ENCODE measurements at regions not wholly inside any gene's neighbourhood (a gene's known extent, or its start where the extent isn't known, plus 50 kb on each side); places are given as distances from the start of the nearest gene placed in this dataset.

- no peaks in the 10 kb centered on the region for H3K27me3 Mint-ChIP-seq
- ATAC-seq (no peak), DNase-seq (no peak)
Measured at GRCh38 chr5:30051976-30052375, 1141.5 kb upstream of the CDH6 start.

GRCh38 chr5:30050056-30050815 lies 1143.2 kb upstream of the CDH6 start:
- Mint-ChIP-seq H3K4me1 (no peaks in the 10 kb centered on the region), H3K9me3 (peaks cover 2 to 11% (median 5%) of the 10 kb centered on the region in 9 donors), H3K4me3 (no peak overlapping the region), H3K27me3 (no peaks in the 10 kb centered on the region), H3K36me3 (no peaks in the 10 kb centered on the region), H3K27ac (no peak overlapping the region)
- DNase-seq, result no peak
- ATAC-seq, result no peak
- POLR2A ChIA-PET, result no interaction called here

More at GRCh38 chr5:30051976-30052375, 1141.5 kb upstream of the CDH6 start:
- no peaks in the 10 kb centered on the region for H3K36me3 Mint-ChIP-seq
- no peak overlapping the region for H3K4me3 Mint-ChIP-seq
- POLR2A ChIA-PET, result no interaction called here
- H3K9me3 Mint-ChIP-seq, result peaks cover 2 to 13% (median 7%) of the 10 kb centered on the region in 9 donors
- H3K4me1 Mint-ChIP-seq, result no peaks in the 10 kb centered on the region
- no peak overlapping the region for H3K27ac Mint-ChIP-seq

GRCh38 chr5:30042677-30043076 lies 1150.8 kb upstream of the CDH6 start:
- Mint-ChIP-seq H3K27me3 (no peaks in the 10 kb centered on the region), H3K27ac (no peak overlapping the region), H3K9me3 (peaks cover 2 to 20% (median 5%) of the 10 kb centered on the region in 9 donors), H3K36me3 (no peaks in the 10 kb centered on the region), H3K4me3 (no peak overlapping the region), H3K4me1 (no peaks in the 10 kb centered on the region)
- ATAC-seq (no peak), DNase-seq (no peak)
- POLR2A ChIA-PET, result no interaction called here

GRCh38 chr5:30041831-30042385 lies 1151.6 kb upstream of the CDH6 start:
- H3K27ac Mint-ChIP-seq, result no peak overlapping the region
- no peaks in the 10 kb centered on the region for H3K4me1 Mint-ChIP-seq
- DNase-seq, result no peak
- ATAC-seq, result no peak
- H3K36me3 Mint-ChIP-seq, result no peaks in the 10 kb centered on the region
- H3K9me3 Mint-ChIP-seq, result peaks cover 0 to 16% (median 4%) of the 10 kb centered on the region in 9 donors
- no peaks in the 10 kb centered on the region for H3K27me3 Mint-ChIP-seq
- POLR2A ChIA-PET, result no interaction called here
- H3K4me3 Mint-ChIP-seq, result no peak overlapping the region

DNA sequence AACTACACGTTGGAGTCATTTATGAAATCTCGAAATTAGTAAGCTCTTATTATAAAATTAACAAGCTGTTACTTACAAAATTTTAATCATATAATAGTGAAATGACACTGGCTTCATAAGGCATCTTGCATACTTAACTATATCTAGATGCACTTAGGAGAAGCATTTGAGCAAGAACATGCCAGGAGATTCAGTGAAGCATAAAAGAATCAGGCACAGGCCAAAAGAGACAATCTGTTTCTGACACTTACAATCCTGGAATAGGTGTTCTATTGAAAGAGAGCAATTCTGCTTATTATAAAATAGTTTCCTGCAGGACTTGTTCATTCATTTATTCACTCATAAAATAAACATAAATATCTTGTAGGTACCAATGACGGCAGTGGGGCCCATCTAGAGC lies 1152.2 kb upstream of the CDH6 start:
- DNase-seq (no peak), ATAC-seq (no peak)
- H3K27me3 Mint-ChIP-seq, result no peaks in the 10 kb centered on the region
- no peaks in the 10 kb centered on the region for H3K36me3 Mint-ChIP-seq
- H3K27ac Mint-ChIP-seq, result no peak overlapping the region
- POLR2A ChIA-PET, result no interaction called here
- H3K4me1 Mint-ChIP-seq, result no peaks in the 10 kb centered on the region
- peaks cover 0 to 13% (median 5%) of the 10 kb centered on the region in 9 donors for H3K9me3 Mint-ChIP-seq
- no peak overlapping the region for H3K4me3 Mint-ChIP-seq

DNA sequence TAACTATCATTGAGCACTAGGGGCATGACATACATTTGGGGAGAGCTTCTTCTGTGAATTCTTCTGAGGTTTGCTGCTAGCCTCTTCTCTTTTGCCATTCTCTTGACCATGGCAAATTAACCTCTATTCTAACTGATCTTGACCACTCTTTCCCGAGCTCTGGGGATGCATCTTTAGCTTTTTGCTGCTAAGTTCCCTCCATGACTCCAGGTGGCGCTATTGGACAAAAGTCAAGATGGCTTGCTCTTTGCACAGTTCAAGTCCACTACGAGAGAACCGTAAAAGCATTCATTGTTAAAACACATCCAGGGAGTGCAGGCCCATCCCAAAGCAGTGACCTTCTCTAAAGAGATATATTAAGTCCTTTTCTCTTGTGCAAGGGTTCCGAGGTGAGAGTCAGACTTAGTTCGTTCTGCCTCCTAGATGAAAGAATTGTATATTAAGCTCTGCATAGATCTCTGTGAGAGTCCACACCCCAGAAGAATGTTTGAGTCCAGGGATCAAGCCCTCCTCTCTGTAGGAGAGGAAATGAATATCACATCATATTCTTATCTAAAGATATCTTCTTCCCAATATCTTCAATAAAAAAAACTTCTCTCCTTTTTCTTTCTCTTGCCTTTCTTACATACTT lies 1152.9 kb upstream of the CDH6 start:
- peaks cover 0 to 17% (median 6%) of the 10 kb centered on the region in 9 donors for H3K9me3 Mint-ChIP-seq

DNA sequence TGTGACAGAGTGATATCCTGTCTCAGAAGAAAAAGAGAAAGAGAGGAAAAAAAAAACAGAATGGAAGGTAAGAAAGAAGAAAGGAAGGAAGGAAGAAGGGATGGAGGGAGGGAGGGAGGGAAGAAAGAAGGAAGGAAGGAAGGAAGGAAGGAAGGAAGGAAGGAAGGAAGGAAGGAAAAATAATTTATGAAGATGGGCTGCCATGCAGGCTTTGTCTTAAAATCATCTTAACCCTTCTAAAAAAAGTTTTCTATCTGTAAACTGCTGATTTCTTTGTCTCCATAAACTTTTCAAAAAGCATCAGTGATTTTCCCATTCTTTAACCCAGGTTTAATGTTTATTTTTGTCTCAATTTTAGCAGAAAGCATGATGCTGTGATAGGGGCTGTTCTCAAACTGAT lies 1154.1 kb upstream of the CDH6 start:
- peaks cover 0 to 22% (median 6%) of the 10 kb centered on the region in 9 donors for H3K9me3 Mint-ChIP-seq
- DNase-seq, result no peak
- H3K27me3 Mint-ChIP-seq, result no peaks in the 10 kb centered on the region
- no peaks in the 10 kb centered on the region for H3K4me1 Mint-ChIP-seq
- no peak for ATAC-seq
- H3K36me3 Mint-ChIP-seq, result no peaks in the 10 kb centered on the region
- H3K4me3 Mint-ChIP-seq, result no peak overlapping the region
- POLR2A ChIA-PET, result no interaction called here
- no peak overlapping the region for H3K27ac Mint-ChIP-seq

More for the DNA sequence above, 1152.9 kb upstream of the CDH6 start:
- POLR2A ChIA-PET, result no interaction called here
- H3K4me1 Mint-ChIP-seq, result no peaks in the 10 kb centered on the region
- ATAC-seq, result no peak
- H3K27me3 Mint-ChIP-seq, result no peaks in the 10 kb centered on the region
- no peaks in the 10 kb centered on the region for H3K36me3 Mint-ChIP-seq
- no peak overlapping the region for H3K4me3 Mint-ChIP-seq
- DNase-seq, result no peak
- H3K27ac Mint-ChIP-seq, result no peak overlapping the region

- Mint-ChIP-seq H3K4me1 (no peaks in the 10 kb centered on the region), H3K27me3 (no peaks in the 10 kb centered on the region), H3K27ac (no peak overlapping the region), H3K9me3 (peaks cover 0 to 12% (median 5%) of the 10 kb centered on the region in 9 donors), H3K36me3 (no peaks in the 10 kb centered on the region), H3K4me3 (no peak overlapping the region)
- POLR2A ChIA-PET, result no interaction called here
- ATAC-seq (no peak), DNase-seq (no peak)
Measured at GRCh38 chr5:30034870-30035269, 1158.6 kb upstream of the CDH6 start.

- H3K4me3 Mint-ChIP-seq, result no peak overlapping the region
- POLR2A ChIA-PET, result no interaction called here
- ATAC-seq (no peak), DNase-seq (no peak)
- H3K36me3 Mint-ChIP-seq, result no peaks in the 10 kb centered on the region
- H3K27ac Mint-ChIP-seq, result no peak overlapping the region
- H3K4me1 Mint-ChIP-seq, result no peaks in the 10 kb centered on the region
- no peaks in the 10 kb centered on the region for H3K27me3 Mint-ChIP-seq
- H3K9me3 Mint-ChIP-seq, result peaks cover 0 to 17% (median 4%) of the 10 kb centered on the region in 9 donors
Measured at GRCh38 chr5:30030101-30030500, 1163.4 kb upstream of the CDH6 start.

DNA sequence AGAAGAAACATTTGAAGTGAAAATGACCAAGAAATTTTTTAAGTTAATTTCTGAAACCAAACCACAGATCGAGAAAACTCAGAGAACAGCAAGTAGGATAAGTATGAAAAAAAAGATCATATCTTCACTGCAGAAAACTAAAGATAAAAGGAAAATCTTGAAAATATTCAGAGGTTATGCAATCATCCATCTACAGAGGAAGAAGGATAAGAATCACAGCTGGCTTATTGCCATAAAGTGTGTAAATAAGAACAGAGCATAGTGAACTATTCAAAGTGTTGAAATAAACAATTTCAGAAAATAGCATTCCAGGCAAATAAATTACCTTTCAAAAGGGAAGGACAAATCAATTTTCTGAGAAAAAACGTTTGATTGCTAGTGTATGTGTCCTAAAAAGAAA lies 1191.7 kb upstream of the CDH6 start:
- POLR2A ChIA-PET, result no interaction called here
- DNase-seq, result no peak
- Mint-ChIP-seq H3K4me3 (no peak overlapping the region), H3K36me3 (peaks cover 0 to 8% (median 0%) of the 10 kb centered on the region in 3 donors), H3K27ac (no peak overlapping the region), H3K9me3 (peaks cover 9 to 51% (median 18%) of the 10 kb centered on the region in 9 donors), H3K27me3 (no peaks in the 10 kb centered on the region), H3K4me1 (no peaks in the 10 kb centered on the region)
- ATAC-seq, result no peak

GRCh38 chr5:30000231-30000630 lies 1193.3 kb upstream of the CDH6 start:
- Mint-ChIP-seq H3K4me3 (no peak overlapping the region), H3K9me3 (peaks cover 8 to 36% (median 15%) of the 10 kb centered on the region in 9 donors), H3K4me1 (no peaks in the 10 kb centered on the region), H3K27ac (no peak overlapping the region), H3K36me3 (peaks cover 0 to 8% (median 0%) of the 10 kb centered on the region in 3 donors), H3K27me3 (no peaks in the 10 kb centered on the region)
- DNase-seq (no peak), ATAC-seq (no peak)
- POLR2A ChIA-PET, result no interaction called here

DNA sequence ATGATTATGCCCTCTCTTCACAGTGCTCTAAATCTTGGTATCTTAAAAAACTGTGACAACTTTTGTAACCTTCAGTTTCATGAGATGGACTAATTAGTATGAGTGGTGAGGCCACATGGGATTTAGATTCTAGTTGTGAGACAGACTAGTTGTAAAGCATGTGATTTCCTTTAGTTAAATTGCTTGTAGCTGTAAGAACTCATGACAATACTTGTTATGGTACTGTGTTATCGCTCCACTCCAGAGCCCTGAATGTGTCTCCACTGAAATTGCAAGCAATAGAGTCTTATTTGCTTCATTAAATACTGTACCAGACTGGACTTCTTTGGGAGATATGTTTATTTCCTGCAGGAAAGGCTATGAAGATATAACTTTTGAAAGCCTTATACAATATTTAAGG lies 1198.3 kb upstream of the CDH6 start:
- DNase-seq (no peak), ATAC-seq (no peak)
- Mint-ChIP-seq H3K9me3 (peaks cover 0 to 29% (median 14%) of the 10 kb centered on the region in 9 donors), H3K27ac (no peak overlapping the region), H3K36me3 (peaks cover 0 to 5% (median 0%) of the 10 kb centered on the region in 3 donors), H3K4me1 (no peaks in the 10 kb centered on the region), H3K27me3 (no peaks in the 10 kb centered on the region), H3K4me3 (no peak overlapping the region)
- POLR2A ChIA-PET, result no interaction called here

DNA sequence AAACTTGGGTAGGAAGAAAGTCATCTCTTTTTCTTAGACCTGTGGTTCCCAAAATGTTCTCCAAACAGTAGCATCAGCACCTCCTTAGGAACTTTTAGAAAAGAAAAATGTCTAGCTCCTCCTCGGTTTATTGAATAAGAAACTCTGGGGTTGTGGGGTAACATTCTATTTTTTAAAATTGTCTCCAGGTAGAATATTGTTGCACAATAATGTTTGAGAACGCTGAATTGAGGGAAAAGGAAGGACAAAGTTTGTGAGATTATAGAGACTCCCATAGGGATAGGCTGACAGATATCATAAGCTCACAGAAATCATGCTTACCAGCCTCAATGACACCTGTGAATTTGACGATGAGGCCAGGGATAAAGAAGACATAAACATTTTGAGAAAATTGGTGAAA lies 1199.0 kb upstream of the CDH6 start:
- DNase-seq (no peak), ATAC-seq (no peak)
- Mint-ChIP-seq H3K4me3 (no peak overlapping the region), H3K27me3 (no peaks in the 10 kb centered on the region), H3K27ac (no peak overlapping the region), H3K36me3 (peaks cover 0 to 5% (median 0%) of the 10 kb centered on the region in 3 donors), H3K4me1 (no peaks in the 10 kb centered on the region), H3K9me3 (peaks cover 0 to 29% (median 12%) of the 10 kb centered on the region in 9 donors)
- POLR2A ChIA-PET, result no interaction called here

All from naive thymus-derived CD8-positive, alpha-beta T cell (primary cell).